Uterus (tissue), 2 donors: ENCODE measurements at regions not wholly inside any gene's neighbourhood (a gene's known extent, or its start where the extent isn't known, plus 50 kb on each side); places are given as distances from the start of the nearest gene placed in this dataset.

Source experiments
- POLR2A ChIP-seq, 2 donors: fragments of 450-650 bp; IDR thresholded peaks; one replicate each; pipeline ENCODE4 v1.6.1; 2016; ENCODE audit warnings: antibody characterized with exemption in 2 of 2, mild to moderate bottlenecking in 1 of 2, moderate library complexity in 1 of 2
- TF ChIP-seq, protein P1 (sequence below), 4 experiments: fragments of 200-600 bp in 2 of 4; fragments of 450-650 bp in 2 of 4; sonication (generic) in 2 of 4; IDR thresholded peaks; one replicate each; pipeline ENCODE4 v1.5.1; 2016 to 2019; ENCODE audit warnings: antibody characterized with exemption in 4 of 4, mild to moderate bottlenecking in 2 of 4, moderate library complexity in 1 of 4

DNA sequence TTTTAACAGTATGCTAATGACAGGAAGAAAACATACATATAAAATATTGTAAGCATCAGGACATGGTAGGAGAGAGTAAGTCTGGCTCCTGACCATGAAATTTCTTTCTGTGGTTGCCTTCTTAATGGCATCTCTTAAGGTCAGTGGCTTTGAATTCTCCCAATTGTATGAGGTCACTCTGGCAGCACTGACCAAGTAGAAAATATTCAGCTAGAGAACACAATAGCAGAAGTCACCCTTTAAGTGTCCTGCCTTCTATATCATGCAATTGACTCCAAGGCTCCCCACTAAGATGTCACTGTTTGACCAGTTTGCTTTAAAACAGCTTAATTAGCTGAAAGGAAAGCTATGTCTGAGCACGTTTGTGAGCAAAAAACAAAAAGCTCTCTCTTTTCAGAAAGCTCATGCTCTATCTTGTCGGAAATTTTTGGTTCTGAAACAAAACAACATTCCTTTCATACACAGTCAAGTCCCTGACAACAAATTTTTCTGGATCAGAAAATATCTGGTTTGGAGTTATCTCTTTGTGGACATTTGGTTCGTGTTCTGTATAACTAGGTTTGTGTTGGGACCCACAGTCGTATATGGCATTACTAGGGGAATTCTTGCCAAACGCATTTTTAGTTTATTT lies 120.9 kb upstream of the IFNGR1 start:
- TF ChIP-seq, protein P1, sequence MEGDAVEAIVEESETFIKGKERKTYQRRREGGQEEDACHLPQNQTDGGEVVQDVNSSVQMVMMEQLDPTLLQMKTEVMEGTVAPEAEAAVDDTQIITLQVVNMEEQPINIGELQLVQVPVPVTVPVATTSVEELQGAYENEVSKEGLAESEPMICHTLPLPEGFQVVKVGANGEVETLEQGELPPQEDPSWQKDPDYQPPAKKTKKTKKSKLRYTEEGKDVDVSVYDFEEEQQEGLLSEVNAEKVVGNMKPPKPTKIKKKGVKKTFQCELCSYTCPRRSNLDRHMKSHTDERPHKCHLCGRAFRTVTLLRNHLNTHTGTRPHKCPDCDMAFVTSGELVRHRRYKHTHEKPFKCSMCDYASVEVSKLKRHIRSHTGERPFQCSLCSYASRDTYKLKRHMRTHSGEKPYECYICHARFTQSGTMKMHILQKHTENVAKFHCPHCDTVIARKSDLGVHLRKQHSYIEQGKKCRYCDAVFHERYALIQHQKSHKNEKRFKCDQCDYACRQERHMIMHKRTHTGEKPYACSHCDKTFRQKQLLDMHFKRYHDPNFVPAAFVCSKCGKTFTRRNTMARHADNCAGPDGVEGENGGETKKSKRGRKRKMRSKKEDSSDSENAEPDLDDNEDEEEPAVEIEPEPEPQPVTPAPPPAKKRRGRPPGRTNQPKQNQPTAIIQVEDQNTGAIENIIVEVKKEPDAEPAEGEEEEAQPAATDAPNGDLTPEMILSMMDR (IDR thresholded peaks at IDR 0.05): no peak
- TF ChIP-seq POLR2A (IDR thresholded peaks at IDR 0.05): no peak
